DOHH2 (cell line): ENCODE measurements at regions not wholly inside any gene's neighbourhood (a gene's known extent, or its start where the extent isn't known, plus 50 kb on each side); places are given as distances from the start of the nearest gene placed in this dataset.

ENCODE experiments used
- EZH2phosphoT487 ChIP-seq: fragments of 200-600 bp; sonication (generic); IDR thresholded peaks from 2 replicates; pipeline ENCODE4 v1.6.1; 2017; ENCODE audit warnings: borderline replicate concordance, mild to moderate bottlenecking, antibody characterized with exemption, low read length, moderate library complexity, mixed read lengths
- TF ChIP-seq, protein P1 (sequence below): fragments of 200-600 bp; sonication (generic); IDR thresholded peaks from one replicate; pipeline ENCODE4 v1.5.1; 2014; ENCODE audit warnings: antibody characterized with exemption, mild to moderate bottlenecking, low read depth, low read length; ENCODE audit not compliant: poor library complexity, severe bottlenecking

- no peak for TF ChIP-seq EZH2phosphoT487
- TF ChIP-seq, protein P1, sequence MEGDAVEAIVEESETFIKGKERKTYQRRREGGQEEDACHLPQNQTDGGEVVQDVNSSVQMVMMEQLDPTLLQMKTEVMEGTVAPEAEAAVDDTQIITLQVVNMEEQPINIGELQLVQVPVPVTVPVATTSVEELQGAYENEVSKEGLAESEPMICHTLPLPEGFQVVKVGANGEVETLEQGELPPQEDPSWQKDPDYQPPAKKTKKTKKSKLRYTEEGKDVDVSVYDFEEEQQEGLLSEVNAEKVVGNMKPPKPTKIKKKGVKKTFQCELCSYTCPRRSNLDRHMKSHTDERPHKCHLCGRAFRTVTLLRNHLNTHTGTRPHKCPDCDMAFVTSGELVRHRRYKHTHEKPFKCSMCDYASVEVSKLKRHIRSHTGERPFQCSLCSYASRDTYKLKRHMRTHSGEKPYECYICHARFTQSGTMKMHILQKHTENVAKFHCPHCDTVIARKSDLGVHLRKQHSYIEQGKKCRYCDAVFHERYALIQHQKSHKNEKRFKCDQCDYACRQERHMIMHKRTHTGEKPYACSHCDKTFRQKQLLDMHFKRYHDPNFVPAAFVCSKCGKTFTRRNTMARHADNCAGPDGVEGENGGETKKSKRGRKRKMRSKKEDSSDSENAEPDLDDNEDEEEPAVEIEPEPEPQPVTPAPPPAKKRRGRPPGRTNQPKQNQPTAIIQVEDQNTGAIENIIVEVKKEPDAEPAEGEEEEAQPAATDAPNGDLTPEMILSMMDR, result no peak
These were observed 135.1 kb upstream of the PPP1R26 start for GRCh38 chr9:135344523-135344901.
